HCT116 (cell line): ENCODE measurements at regions not wholly inside any gene's neighbourhood (a gene's known extent, or its start where the extent isn't known, plus 50 kb on each side); places are given as distances from the start of the nearest gene placed in this dataset.

Experiments used
- ATAC-seq: fragments of 200-7000 bp; cut with Tn5 transposase; 2 replicates; pipeline ENCODE4 v1.9.1; 2020; ENCODE audit warnings: mild to moderate bottlenecking, moderate library complexity
- BruUV-seq: library from RNA; stranded (reverse); fragments of 400-500 nt; replicated peaks from 2 replicates; lab custom pipeline; 2021; lab: Mats Ljungman, UMichigan
- CTCF ChIA-PET: fragments of 300-600 bp; sonication (Branson Sonifier 250); formaldehyde crosslinking; loops from one replicate; lab custom pipeline; 2021; ENCODE audit warnings: antibody characterized with exemption; lab: Charles Lee
- POLR2A ChIA-PET: fragments of 300-600, 350-600 bp; sonication (Branson Sonifier 250); formaldehyde crosslinking; loops from one replicate; lab custom pipeline; 2021; ENCODE audit warnings: antibody characterized with exemption; lab: Charles Lee
- RAD21 ChIA-PET, 2 experiments: fragments of 300-600 bp; sonication (Branson Sonifier 250); formaldehyde crosslinking; loops; one replicate each; lab custom pipeline; 2023; ENCODE audit warnings: low total read pairs in 2 of 2; ENCODE audit not compliant: uncharacterized antibody in 2 of 2, unreplicated experiment in 2 of 2, low non-redundant PET in 1 of 2; lab: Charles Lee
- DNase-seq: peaks from one replicate; pipeline ENCODE4 v3.0.0-alpha.2; 2010; ENCODE audit warnings: low read depth, low spot score
- H2AFZ ChIP-seq: fragments of 200-600 bp; shearing (Covaris generic), sonication (generic); 2 replicates; pipeline ENCODE4 v1.6.1; 2017; ENCODE audit warnings: low read depth, mixed run types, mixed read lengths, antibody characterized with exemption, low read length; ENCODE audit not compliant: poor library complexity, severe bottlenecking
- H3K27ac ChIP-seq: 2 replicates; pipeline ENCODE4 v1.5.1; 2012; ENCODE audit warnings: low read depth, low read length
- H3K27me3 ChIP-seq: fragments of 200-600 bp; sonication (generic); 2 replicates; pipeline ENCODE4 v1.6.1; 2016; ENCODE audit warnings: mixed run types, low read length, mixed read lengths; ENCODE audit not compliant: insufficient read depth
- H3K36me3 ChIP-seq, 2 experiments: fragments of 200-500 bp in 1 of 2; fragments of 200-600 bp in 1 of 2; sonication (Bioruptor generic) in 1 of 2; sonication (generic) in 1 of 2; 2 replicates each; pipeline versions ENCODE4 v1.5.1 to v1.6.1; 2014 to 2016; ENCODE audit warnings: low read length in 2 of 2, inconsistent platforms in 1 of 2, mixed read lengths in 1 of 2, mixed run types in 1 of 2; ENCODE audit not compliant: insufficient read depth in 2 of 2, control insufficient read depth in 1 of 2
- H3K4me1 ChIP-seq, 2 experiments: fragments of 200-600 bp in 1 of 2; sonication (generic) in 1 of 2; 2 replicates each; pipeline versions ENCODE4 v1.5.1 to v1.6.1; 2012 to 2017; ENCODE audit warnings: low read length in 2 of 2, inconsistent platforms in 1 of 2, mild to moderate bottlenecking in 1 of 2, mixed read lengths in 1 of 2, mixed run types in 1 of 2, moderate library complexity in 1 of 2; ENCODE audit not compliant: insufficient read depth in 2 of 2, control insufficient read depth in 1 of 2
- H3K4me2 ChIP-seq: fragments of 200-600 bp; sonication (generic); 2 replicates; pipeline ENCODE4 v1.6.1; 2017; ENCODE audit warnings: mixed run types, low read length, mixed read lengths
- H3K4me3 ChIP-seq, 2 experiments: fragments of 200-600 bp in 1 of 2; sonication (generic) in 1 of 2; replicated peaks in 1 of 2; 2 replicates each; pipeline ENCODE4 v1.5.1; 2011 to 2016; ENCODE audit warnings: low read length in 2 of 2, control low read depth in 1 of 2, low read depth in 1 of 2, mild to moderate bottlenecking in 1 of 2, mixed read lengths in 1 of 2, mixed run types in 1 of 2
- H3K79me2 ChIP-seq: fragments of 200-600 bp; sonication (generic); 2 replicates; pipeline ENCODE4 v1.6.1; 2017; ENCODE audit warnings: mild to moderate bottlenecking, mixed run types, low read length, moderate library complexity, mixed read lengths; ENCODE audit not compliant: insufficient read depth
- H3K9ac ChIP-seq: fragments of 200-600 bp; sonication (generic); 2 replicates; pipeline ENCODE4 v1.6.1; 2016; ENCODE audit warnings: low read length, mixed read lengths
- H3K9me2 ChIP-seq: fragments of 200-600 bp; sonication (generic), shearing (Covaris generic); 2 replicates; pipeline ENCODE4 v1.6.1; 2017; ENCODE audit warnings: mixed run types, mild to moderate bottlenecking, moderate library complexity; ENCODE audit not compliant: insufficient read depth
- H3K9me3 ChIP-seq, 2 experiments: fragments of 200-500 bp in 1 of 2; fragments of 200-600 bp in 1 of 2; sonication (Bioruptor generic) in 1 of 2; sonication (generic) in 1 of 2; 2 replicates each; pipeline ENCODE4 v1.6.1; 2014 to 2017; ENCODE audit warnings: low read length in 2 of 2, mixed read lengths in 2 of 2, inconsistent platforms in 1 of 2, low read depth in 1 of 2, mild to moderate bottlenecking in 1 of 2, mixed run types in 1 of 2, moderate library complexity in 1 of 2; ENCODE audit not compliant: control insufficient read depth in 1 of 2, insufficient read depth in 1 of 2
- H4K20me1 ChIP-seq: fragments of 200-600 bp; sonication (generic), shearing (Covaris generic); 2 replicates; pipeline ENCODE4 v1.6.1; 2017; ENCODE audit warnings: mixed run types, mild to moderate bottlenecking, moderate library complexity; ENCODE audit not compliant: insufficient read depth
- CBX3 ChIP-seq: IDR thresholded peaks from 2 replicates; pipeline ENCODE4 v1.6.1; 2012; ENCODE audit warnings: low read depth
- EGR1 ChIP-seq: IDR thresholded peaks from 2 replicates; pipeline ENCODE4 v1.6.1; 2012; ENCODE audit warnings: low read depth
- EZH2phosphoT487 ChIP-seq: fragments of 200-600 bp; IDR thresholded peaks from 2 replicates; pipeline ENCODE4 v1.6.1; 2018; ENCODE audit warnings: antibody characterized with exemption, borderline replicate concordance
- FOSL1 ChIP-seq: IDR thresholded peaks from 2 replicates; pipeline ENCODE4 v1.6.1; 2012; ENCODE audit warnings: low read depth
- JUND ChIP-seq: IDR thresholded peaks from 2 replicates; pipeline ENCODE4 v1.6.1; 2012
- POLR2A ChIP-seq: IDR thresholded peaks from 2 replicates; pipeline ENCODE4 v1.7.0; 2011; ENCODE audit warnings: borderline replicate concordance; ENCODE audit not compliant: insufficient read depth, insufficient read length; ENCODE audit errors: extremely low read depth
- SIN3A ChIP-seq: IDR thresholded peaks from 2 replicates; pipeline ENCODE4 v1.6.1; 2012; ENCODE audit warnings: low read depth
- SRF ChIP-seq: IDR thresholded peaks from 2 replicates; pipeline ENCODE4 v1.6.1; 2012; ENCODE audit warnings: low read depth
- YY1 ChIP-seq: IDR thresholded peaks from 2 replicates; pipeline ENCODE4 v1.6.1; 2011; ENCODE audit warnings: low read length, low read depth, moderate library complexity, mild to moderate bottlenecking; ENCODE audit not compliant: insufficient replicate concordance; ENCODE audit errors: extremely low read depth
- ZFX ChIP-seq: fragments of 450-650 bp; IDR thresholded peaks from 2 replicates; pipeline ENCODE4 v1.6.1; 2017
- ZNF274 ChIP-seq: fragments of 200-500 bp; sonication (Bioruptor generic); IDR thresholded peaks from 2 replicates; pipeline ENCODE4 v1.6.1; 2014; ENCODE audit warnings: mild to moderate bottlenecking, low read depth, low read length, inconsistent platforms
- intact Hi-C: fragments of 100-400 bp; cut with micrococcal nuclease; formaldehyde crosslinking; loops from 2 replicates; pipeline ENCODE4 v1.10.0; 2022
- TF ChIP-seq, protein P1 (sequence below): IDR thresholded peaks from 2 replicates; pipeline ENCODE4 v1.6.1; 2012
- TF ChIP-seq, protein P2 (sequence below), 3 experiments: fragments of 200-600 bp in 1 of 3; sonication (generic) in 1 of 3; IDR thresholded peaks in 2 of 3; conservative IDR thresholded peaks in 1 of 3; 2 replicates each; pipeline ENCODE4 v1.5.1; 2012 to 2017; ENCODE audit warnings: low read depth in 2 of 3, low read length in 2 of 3, antibody characterized with exemption in 1 of 3, borderline replicate concordance in 1 of 3, control low read depth in 1 of 3, mild to moderate bottlenecking in 1 of 3, mixed read lengths in 1 of 3, mixed run types in 1 of 3, moderate library complexity in 1 of 3; ENCODE audit not compliant: insufficient read depth in 1 of 3
- TF ChIP-seq, protein P3 (sequence below): IDR thresholded peaks from 2 replicates; pipeline ENCODE4 v1.6.1; 2012; ENCODE audit warnings: low read depth
- TF ChIP-seq, protein P4 (sequence below): IDR thresholded peaks from 2 replicates; pipeline ENCODE4 v1.6.1; 2011; ENCODE audit warnings: mild to moderate bottlenecking, low read length, moderate library complexity; ENCODE audit not compliant: insufficient replicate concordance; ENCODE audit errors: extremely low read depth
- TF ChIP-seq, protein P5 (sequence below): IDR thresholded peaks from 2 replicates; pipeline ENCODE4 v1.6.1; 2012

DNA sequence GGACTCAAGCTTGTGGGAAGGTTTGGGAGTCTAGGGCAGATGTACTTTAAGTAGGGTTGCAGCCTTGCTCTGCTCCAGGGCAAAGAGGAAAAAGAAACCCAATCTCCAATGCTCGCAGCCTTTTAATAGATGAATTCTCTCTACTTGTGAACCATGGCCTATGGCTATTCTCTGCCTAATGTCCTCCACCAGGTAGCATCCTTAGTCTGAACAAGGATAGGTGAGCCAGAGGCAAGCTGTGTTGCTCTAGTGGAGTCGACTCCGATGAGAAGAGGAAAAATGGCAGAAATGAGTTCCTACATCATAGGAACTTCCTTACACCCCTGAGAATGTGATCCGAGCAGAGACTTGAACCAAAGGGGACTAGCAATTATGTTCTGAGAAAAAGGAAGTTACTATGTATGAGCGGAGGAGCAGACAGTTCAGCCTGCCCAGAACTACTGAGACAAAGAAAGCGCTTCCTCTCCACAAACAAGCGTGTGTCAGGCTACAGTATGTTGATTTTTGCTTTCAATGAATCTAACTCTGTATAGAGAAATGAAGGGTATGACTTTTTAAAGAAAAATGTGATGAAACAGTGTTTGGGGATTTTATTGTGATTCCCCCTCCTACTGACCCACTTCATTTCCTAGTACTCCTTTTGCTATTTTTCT, 153.6 kb upstream of the ARID2 start (continued):
- TF ChIP-seq SIN3A (no peak), FOSL1 (no peak), EGR1 (no peak), SRF (no peak), YY1 (no peak), CBX3 (no peak)
- TF ChIP-seq, protein P1, sequence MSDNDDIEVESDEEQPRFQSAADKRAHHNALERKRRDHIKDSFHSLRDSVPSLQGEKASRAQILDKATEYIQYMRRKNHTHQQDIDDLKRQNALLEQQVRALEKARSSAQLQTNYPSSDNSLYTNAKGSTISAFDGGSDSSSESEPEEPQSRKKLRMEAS, result no peak
- TF ChIP-seq, protein P2, sequence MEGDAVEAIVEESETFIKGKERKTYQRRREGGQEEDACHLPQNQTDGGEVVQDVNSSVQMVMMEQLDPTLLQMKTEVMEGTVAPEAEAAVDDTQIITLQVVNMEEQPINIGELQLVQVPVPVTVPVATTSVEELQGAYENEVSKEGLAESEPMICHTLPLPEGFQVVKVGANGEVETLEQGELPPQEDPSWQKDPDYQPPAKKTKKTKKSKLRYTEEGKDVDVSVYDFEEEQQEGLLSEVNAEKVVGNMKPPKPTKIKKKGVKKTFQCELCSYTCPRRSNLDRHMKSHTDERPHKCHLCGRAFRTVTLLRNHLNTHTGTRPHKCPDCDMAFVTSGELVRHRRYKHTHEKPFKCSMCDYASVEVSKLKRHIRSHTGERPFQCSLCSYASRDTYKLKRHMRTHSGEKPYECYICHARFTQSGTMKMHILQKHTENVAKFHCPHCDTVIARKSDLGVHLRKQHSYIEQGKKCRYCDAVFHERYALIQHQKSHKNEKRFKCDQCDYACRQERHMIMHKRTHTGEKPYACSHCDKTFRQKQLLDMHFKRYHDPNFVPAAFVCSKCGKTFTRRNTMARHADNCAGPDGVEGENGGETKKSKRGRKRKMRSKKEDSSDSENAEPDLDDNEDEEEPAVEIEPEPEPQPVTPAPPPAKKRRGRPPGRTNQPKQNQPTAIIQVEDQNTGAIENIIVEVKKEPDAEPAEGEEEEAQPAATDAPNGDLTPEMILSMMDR (IDR thresholded peaks at IDR 0.05 in 2 of 3, conservative IDR thresholded peaks at IDR 0.05 in 1 of 3; ENCODE audit: borderline replicate concordance in 1 of 3, insufficient read depth in 1 of 3, low read depth in 2 of 3, low read length in 2 of 3), result no peak

DNA sequence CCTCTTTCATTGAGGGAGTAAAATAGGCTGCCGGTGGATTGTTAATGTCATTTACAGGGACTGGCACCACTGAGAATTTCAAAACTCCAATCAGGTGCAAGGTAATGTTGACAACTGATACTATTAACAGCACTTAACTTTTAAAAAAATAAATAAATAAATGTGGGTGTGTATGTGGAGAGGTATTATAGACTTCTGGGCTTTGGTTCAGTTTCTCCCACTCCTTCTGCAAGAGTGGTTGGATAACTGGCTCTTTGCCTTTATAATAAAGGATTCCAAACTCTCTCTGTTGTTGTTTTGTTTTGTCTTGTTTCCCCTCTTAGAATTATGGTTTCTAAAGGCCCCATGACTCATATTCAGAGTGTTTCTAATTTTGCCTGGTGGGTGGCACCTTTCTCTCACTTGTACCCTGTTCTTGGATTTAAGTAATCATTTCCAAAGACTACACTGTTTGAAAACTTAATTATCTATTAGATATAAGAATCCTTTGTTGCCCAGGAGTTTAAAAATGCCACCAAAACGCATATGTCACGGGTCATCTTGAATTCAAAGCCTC, 151.6 kb upstream of the ARID2 start:
- DNase-seq, result no peak
- no peak for ATAC-seq
- intact Hi-C loops, result no loop called here
- H3K36me3 ChIP-seq, result no peaks in the 10 kb centered on the region
- no peak overlapping the region for H2AFZ ChIP-seq
- CTCF ChIA-PET, result no interaction called here
- no peaks in the 10 kb centered on the region for H3K27me3 ChIP-seq
- H3K4me2 ChIP-seq, result no peak overlapping the region
- TF ChIP-seq SIN3A (no peak), SRF (no peak), FOSL1 (no peak), JUND (no peak), ZNF274 (no peak), EZH2phosphoT487 (no peak), ZFX (no peak), CBX3 (no peak), POLR2A (no peak)
- TF ChIP-seq, protein P3, sequence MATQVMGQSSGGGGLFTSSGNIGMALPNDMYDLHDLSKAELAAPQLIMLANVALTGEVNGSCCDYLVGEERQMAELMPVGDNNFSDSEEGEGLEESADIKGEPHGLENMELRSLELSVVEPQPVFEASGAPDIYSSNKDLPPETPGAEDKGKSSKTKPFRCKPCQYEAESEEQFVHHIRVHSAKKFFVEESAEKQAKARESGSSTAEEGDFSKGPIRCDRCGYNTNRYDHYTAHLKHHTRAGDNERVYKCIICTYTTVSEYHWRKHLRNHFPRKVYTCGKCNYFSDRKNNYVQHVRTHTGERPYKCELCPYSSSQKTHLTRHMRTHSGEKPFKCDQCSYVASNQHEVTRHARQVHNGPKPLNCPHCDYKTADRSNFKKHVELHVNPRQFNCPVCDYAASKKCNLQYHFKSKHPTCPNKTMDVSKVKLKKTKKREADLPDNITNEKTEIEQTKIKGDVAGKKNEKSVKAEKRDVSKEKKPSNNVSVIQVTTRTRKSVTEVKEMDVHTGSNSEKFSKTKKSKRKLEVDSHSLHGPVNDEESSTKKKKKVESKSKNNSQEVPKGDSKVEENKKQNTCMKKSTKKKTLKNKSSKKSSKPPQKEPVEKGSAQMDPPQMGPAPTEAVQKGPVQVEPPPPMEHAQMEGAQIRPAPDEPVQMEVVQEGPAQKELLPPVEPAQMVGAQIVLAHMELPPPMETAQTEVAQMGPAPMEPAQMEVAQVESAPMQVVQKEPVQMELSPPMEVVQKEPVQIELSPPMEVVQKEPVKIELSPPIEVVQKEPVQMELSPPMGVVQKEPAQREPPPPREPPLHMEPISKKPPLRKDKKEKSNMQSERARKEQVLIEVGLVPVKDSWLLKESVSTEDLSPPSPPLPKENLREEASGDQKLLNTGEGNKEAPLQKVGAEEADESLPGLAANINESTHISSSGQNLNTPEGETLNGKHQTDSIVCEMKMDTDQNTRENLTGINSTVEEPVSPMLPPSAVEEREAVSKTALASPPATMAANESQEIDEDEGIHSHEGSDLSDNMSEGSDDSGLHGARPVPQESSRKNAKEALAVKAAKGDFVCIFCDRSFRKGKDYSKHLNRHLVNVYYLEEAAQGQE, result no peak
- TF ChIP-seq, protein P4, sequence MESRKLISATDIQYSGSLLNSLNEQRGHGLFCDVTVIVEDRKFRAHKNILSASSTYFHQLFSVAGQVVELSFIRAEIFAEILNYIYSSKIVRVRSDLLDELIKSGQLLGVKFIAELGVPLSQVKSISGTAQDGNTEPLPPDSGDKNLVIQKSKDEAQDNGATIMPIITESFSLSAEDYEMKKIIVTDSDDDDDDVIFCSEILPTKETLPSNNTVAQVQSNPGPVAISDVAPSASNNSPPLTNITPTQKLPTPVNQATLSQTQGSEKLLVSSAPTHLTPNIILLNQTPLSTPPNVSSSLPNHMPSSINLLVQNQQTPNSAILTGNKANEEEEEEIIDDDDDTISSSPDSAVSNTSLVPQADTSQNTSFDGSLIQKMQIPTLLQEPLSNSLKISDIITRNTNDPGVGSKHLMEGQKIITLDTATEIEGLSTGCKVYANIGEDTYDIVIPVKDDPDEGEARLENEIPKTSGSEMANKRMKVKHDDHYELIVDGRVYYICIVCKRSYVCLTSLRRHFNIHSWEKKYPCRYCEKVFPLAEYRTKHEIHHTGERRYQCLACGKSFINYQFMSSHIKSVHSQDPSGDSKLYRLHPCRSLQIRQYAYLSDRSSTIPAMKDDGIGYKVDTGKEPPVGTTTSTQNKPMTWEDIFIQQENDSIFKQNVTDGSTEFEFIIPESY, result no peak
- TF ChIP-seq, protein P5, sequence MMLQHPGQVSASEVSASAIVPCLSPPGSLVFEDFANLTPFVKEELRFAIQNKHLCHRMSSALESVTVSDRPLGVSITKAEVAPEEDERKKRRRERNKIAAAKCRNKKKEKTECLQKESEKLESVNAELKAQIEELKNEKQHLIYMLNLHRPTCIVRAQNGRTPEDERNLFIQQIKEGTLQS, result no peak
- TF ChIP-seq, all 23 proteins: peak for 0
- no TSS peak for BruUV-seq
- Histone ChIP-seq H3K4me1 (no peaks in the 10 kb centered on the region), H3K9me3 (no peaks in the 10 kb centered on the region), H3K4me3 (no peak overlapping the region), H3K9ac (no peak overlapping the region), H3K27ac (no peak overlapping the region), H4K20me1 (no peaks in the 10 kb centered on the region), H3K79me2 (no peaks in the 10 kb centered on the region), H3K9me2 (no peaks in the 10 kb centered on the region)
- RAD21 ChIA-PET, result no interaction called here
- POLR2A ChIA-PET, result no interaction called here
